ENCODE measurements at regions not wholly inside any gene's neighbourhood (a gene's known extent, or its start where the extent isn't known, plus 50 kb on each side); places are given as distances from the start of the nearest gene placed in this dataset.

GRCh38 chr21:39077876-39078275 is 105.4 kb downstream of the PSMG1 start:
- H3K36me3 ChIP-seq (ENCODE audit: control insufficient read depth, insufficient read depth, low read length) = no peaks in the 10 kb centered on the region
- peaks cover 5% of the 10 kb centered on the region for H3K27me3 ChIP-seq (ENCODE audit: control insufficient read depth, insufficient read depth, low read length)
- ChIA-PET CTCF (no interaction called here), POLR2A (interaction anchor here (0.5 kb wide), 1 partner anchor 56 kb away, joined by 3 read pairs; no protein-coding TSS in a partner anchor)
- H3K4me3 ChIP-seq (ENCODE audit: low read depth, low read length) = no peak overlapping the region
- peak; percentile 37 for DNase-seq (ENCODE audit: low read depth)
- no peak for TF ChIP-seq CTCF (IDR thresholded peaks at IDR 0.05; ENCODE audit: insufficient read depth, low read depth, low read length)

GRCh38 chr21:39074508-39074907 is 108.7 kb downstream of the PSMG1 start:
- DNase-seq (ENCODE audit: low read depth) = no peak
- CTCF ChIA-PET = no interaction called here
- Histone ChIP-seq H3K4me3 (ENCODE audit: low read depth, low read length) (no peak overlapping the region), H3K36me3 (ENCODE audit: control insufficient read depth, insufficient read depth, low read length) (no peaks in the 10 kb centered on the region), H3K27me3 (ENCODE audit: control insufficient read depth, insufficient read depth, low read length) (no peaks in the 10 kb centered on the region; the same call in 1 of the 2 replicates)
- TF ChIP-seq CTCF (IDR thresholded peaks at IDR 0.05; ENCODE audit: insufficient read depth, low read depth, low read length) = no peak
- POLR2A ChIA-PET = no interaction called here

- no peaks in the 10 kb centered on the region; the same call in 1 of the 2 replicates for H3K27me3 ChIP-seq (ENCODE audit: control insufficient read depth, insufficient read depth, low read length)
- H3K4me3 ChIP-seq (ENCODE audit: low read depth, low read length) = no peak overlapping the region
- CTCF ChIA-PET = no interaction called here
- TF ChIP-seq CTCF (IDR thresholded peaks at IDR 0.05; ENCODE audit: insufficient read depth, low read depth, low read length) = no peak
- no peaks in the 10 kb centered on the region for H3K36me3 ChIP-seq (ENCODE audit: control insufficient read depth, insufficient read depth, low read length)
- POLR2A ChIA-PET = no interaction called here
- no peak for DNase-seq (ENCODE audit: low read depth)
Observed at GRCh38 chr21:39073717-39074116, 109.5 kb downstream of the PSMG1 start.

- ChIA-PET POLR2A (no interaction called here), CTCF (interaction anchor here (0.6 kb wide), 1 partner anchor 147 kb away, joined by 3 read pairs; no protein-coding TSS in a partner anchor)
- no peaks in the 10 kb centered on the region; the same call in 1 of the 2 replicates for H3K27me3 ChIP-seq (ENCODE audit: control insufficient read depth, insufficient read depth, low read length)
- DNase-seq (ENCODE audit: low read depth) = no peak
- H3K36me3 ChIP-seq (ENCODE audit: control insufficient read depth, insufficient read depth, low read length) = no peaks in the 10 kb centered on the region
- no peak overlapping the region for H3K4me3 ChIP-seq (ENCODE audit: low read depth, low read length)
- no peak for TF ChIP-seq CTCF (IDR thresholded peaks at IDR 0.05; ENCODE audit: insufficient read depth, low read depth, low read length)
Observed at GRCh38 chr21:39073063-39073462, 110.2 kb downstream of the PSMG1 start.

- TF ChIP-seq CTCF (IDR thresholded peaks at IDR 0.05; ENCODE audit: insufficient read depth, low read depth, low read length) = no peak
- Histone ChIP-seq H3K36me3 (ENCODE audit: control insufficient read depth, insufficient read depth, low read length) (no peaks in the 10 kb centered on the region), H3K4me3 (ENCODE audit: low read depth, low read length) (no peak overlapping the region), H3K27me3 (ENCODE audit: control insufficient read depth, insufficient read depth, low read length) (no peaks in the 10 kb centered on the region; the same call in 1 of the 2 replicates)
- DNase-seq (ENCODE audit: low read depth) = no peak
- CTCF ChIA-PET = interaction anchor here (1.2 kb wide), 1 partner anchor 13 kb away, joined by 5 read pairs; no protein-coding TSS in a partner anchor
- POLR2A ChIA-PET = no interaction called here
Observed at GRCh38 chr21:39072468-39072867, 110.8 kb downstream of the PSMG1 start.
